ENCODE measurements at regions not wholly inside any gene's neighbourhood (a gene's known extent, or its start where the extent isn't known, plus 50 kb on each side); places are given as distances from the start of the nearest gene placed in this dataset.
A peak's percentile ranks its signal among the peaks of the same experiment; 100 is the strongest.
"Not testable (repeated sequence)": the region's sequence is repeated elsewhere in the genome, so short reads cannot be mapped to it uniquely, and the experiment has no call there.

GRCh38 chr7:55731931-55732330, 130.6 kb downstream of the SEPTIN14 start:
- peaks cover 3% of the 10 kb centered on the region for H3K9me3 Mint-ChIP-seq (ENCODE audit: low read depth)
- no peaks in the 10 kb centered on the region for H3K36me3 Mint-ChIP-seq (ENCODE audit: low read depth)
- no peak for DNase-seq (ENCODE audit: low spot score)
- no peak overlapping the region for H3K27ac Mint-ChIP-seq (ENCODE audit: unreplicated experiment)
- H3K27me3 Mint-ChIP-seq (ENCODE audit: low read depth), result no peaks in the 10 kb centered on the region
- no peaks in the 10 kb centered on the region for H3K4me1 Mint-ChIP-seq (ENCODE audit: low read depth)
- TF ChIP-seq, protein P1, sequence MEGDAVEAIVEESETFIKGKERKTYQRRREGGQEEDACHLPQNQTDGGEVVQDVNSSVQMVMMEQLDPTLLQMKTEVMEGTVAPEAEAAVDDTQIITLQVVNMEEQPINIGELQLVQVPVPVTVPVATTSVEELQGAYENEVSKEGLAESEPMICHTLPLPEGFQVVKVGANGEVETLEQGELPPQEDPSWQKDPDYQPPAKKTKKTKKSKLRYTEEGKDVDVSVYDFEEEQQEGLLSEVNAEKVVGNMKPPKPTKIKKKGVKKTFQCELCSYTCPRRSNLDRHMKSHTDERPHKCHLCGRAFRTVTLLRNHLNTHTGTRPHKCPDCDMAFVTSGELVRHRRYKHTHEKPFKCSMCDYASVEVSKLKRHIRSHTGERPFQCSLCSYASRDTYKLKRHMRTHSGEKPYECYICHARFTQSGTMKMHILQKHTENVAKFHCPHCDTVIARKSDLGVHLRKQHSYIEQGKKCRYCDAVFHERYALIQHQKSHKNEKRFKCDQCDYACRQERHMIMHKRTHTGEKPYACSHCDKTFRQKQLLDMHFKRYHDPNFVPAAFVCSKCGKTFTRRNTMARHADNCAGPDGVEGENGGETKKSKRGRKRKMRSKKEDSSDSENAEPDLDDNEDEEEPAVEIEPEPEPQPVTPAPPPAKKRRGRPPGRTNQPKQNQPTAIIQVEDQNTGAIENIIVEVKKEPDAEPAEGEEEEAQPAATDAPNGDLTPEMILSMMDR (IDR thresholded peaks at IDR 0.05), result no peak
- no peak overlapping the region for H3K4me3 Mint-ChIP-seq (ENCODE audit: unreplicated experiment)

- H3K4me1 Mint-ChIP-seq (ENCODE audit: low read depth), result no peaks in the 10 kb centered on the region
- no peaks in the 10 kb centered on the region for H3K27me3 Mint-ChIP-seq (ENCODE audit: low read depth)
- no peak overlapping the region for H3K4me3 Mint-ChIP-seq (ENCODE audit: unreplicated experiment)
- no peaks in the 10 kb centered on the region for H3K36me3 Mint-ChIP-seq (ENCODE audit: low read depth)
- TF ChIP-seq, protein P1 (IDR thresholded peaks at IDR 0.05), result no peak
- DNase-seq (ENCODE audit: low spot score), result no peak
- H3K9me3 Mint-ChIP-seq (ENCODE audit: low read depth), result peaks cover 3% of the 10 kb centered on the region
- H3K27ac Mint-ChIP-seq (ENCODE audit: unreplicated experiment), result no peak overlapping the region
Observed at GRCh38 chr7:55730197-55730596, 132.4 kb downstream of the SEPTIN14 start.

DNA sequence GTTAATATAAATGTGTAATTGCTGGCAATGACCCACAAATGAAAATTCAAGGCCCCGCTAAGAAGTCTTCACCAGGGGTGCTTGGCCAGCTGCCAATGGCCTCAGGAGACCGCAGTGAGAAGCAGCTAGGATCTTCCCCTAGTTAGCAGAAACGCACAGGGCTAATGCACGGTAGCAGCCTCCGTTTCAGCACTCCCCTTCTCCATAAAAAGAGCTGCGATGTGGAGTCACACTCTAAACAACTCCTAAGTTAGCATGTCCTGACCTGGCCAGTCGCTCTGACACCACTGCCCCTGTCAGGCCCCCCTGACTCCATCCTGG, 139.0 kb downstream of the SEPTIN14 start:
- Mint-ChIP-seq H3K27ac (ENCODE audit: unreplicated experiment) (no peak overlapping the region), H3K27me3 (ENCODE audit: low read depth) (peaks cover 3% of the 10 kb centered on the region), H3K36me3 (ENCODE audit: low read depth) (no peaks in the 10 kb centered on the region), H3K4me3 (ENCODE audit: unreplicated experiment) (no peak overlapping the region), H3K4me1 (ENCODE audit: low read depth) (no peaks in the 10 kb centered on the region), H3K9me3 (ENCODE audit: low read depth) (peaks cover 3% of the 10 kb centered on the region)
- no peak for DNase-seq (ENCODE audit: low spot score)
- TF ChIP-seq, protein P1 (IDR thresholded peaks at IDR 0.05), result no peak

- TF ChIP-seq, protein P1 (IDR thresholded peaks at IDR 0.05), result peak; percentile 35
- H3K27ac Mint-ChIP-seq (ENCODE audit: unreplicated experiment); H3K4me1 Mint-ChIP-seq (ENCODE audit: low read depth); H3K36me3 Mint-ChIP-seq (ENCODE audit: low read depth); H3K4me3 Mint-ChIP-seq (ENCODE audit: unreplicated experiment); DNase-seq (ENCODE audit: low spot score); H3K9me3 Mint-ChIP-seq (ENCODE audit: low read depth); H3K27me3 Mint-ChIP-seq (ENCODE audit: low read depth): not testable (repeated sequence)
Observed at GRCh38 chr7:55722874-55723620, 139.5 kb downstream of the SEPTIN14 start.

DNA sequence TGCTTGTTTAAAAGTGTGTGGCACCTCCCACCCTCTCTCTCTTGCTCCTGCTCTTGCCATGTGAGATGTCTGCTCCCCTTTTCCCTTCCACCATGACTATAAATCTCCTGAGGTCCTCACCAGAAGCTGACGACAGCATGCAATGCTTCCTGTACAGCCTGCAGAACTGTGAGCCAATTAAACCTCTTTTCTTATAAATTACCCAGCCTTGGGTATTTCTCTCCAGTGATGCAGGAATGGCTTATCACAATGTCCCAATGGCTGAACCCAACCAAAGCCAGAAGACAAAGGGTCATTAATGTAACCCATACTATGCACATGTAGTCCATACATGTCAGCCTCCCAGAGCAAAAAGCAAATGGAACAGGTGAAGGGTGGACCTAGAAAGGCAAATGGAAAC, 141.5 kb downstream of the SEPTIN14 start:
- not testable (repeated sequence) for H3K9me3 Mint-ChIP-seq (ENCODE audit: low read depth); H3K27ac Mint-ChIP-seq (ENCODE audit: unreplicated experiment); DNase-seq (ENCODE audit: low spot score); H3K4me1 Mint-ChIP-seq (ENCODE audit: low read depth); H3K27me3 Mint-ChIP-seq (ENCODE audit: low read depth); H3K4me3 Mint-ChIP-seq (ENCODE audit: unreplicated experiment); H3K36me3 Mint-ChIP-seq (ENCODE audit: low read depth)

DNA sequence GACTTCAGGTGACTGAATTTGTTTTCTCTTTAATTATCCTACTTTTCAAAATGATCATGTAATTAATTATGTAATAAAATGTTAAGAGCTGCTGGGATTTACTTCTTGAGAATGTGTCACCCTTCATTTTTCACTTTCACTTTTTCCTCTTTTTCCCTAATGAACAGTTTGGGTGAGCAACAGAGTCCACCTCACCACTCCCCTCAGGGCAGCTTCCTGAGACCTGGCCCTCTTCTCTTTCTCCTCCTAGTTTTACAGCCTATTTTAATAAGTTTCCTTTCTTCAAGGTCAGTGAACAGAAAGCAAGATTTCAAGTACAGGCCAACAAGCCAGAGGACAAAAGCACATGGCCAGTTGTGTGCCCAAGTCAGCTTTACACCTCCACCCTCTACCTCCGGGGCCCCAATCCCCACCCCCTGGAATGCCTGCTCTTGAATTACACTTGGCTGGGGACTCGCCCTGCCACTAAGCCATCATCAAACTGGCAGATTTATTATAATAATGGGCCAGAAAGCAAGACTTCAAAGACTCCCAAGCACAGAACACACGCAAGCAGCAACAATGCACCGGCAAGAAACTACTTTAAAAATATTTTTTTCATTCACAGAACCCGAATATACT, 143.1 kb upstream of the VOPP1 start:
- H3K9me3 Mint-ChIP-seq (ENCODE audit: low read depth); H3K27ac Mint-ChIP-seq (ENCODE audit: unreplicated experiment); H3K27me3 Mint-ChIP-seq (ENCODE audit: low read depth); H3K4me1 Mint-ChIP-seq (ENCODE audit: low read depth); DNase-seq (ENCODE audit: low spot score); H3K4me3 Mint-ChIP-seq (ENCODE audit: unreplicated experiment); H3K36me3 Mint-ChIP-seq (ENCODE audit: low read depth): not testable (repeated sequence)

DNA sequence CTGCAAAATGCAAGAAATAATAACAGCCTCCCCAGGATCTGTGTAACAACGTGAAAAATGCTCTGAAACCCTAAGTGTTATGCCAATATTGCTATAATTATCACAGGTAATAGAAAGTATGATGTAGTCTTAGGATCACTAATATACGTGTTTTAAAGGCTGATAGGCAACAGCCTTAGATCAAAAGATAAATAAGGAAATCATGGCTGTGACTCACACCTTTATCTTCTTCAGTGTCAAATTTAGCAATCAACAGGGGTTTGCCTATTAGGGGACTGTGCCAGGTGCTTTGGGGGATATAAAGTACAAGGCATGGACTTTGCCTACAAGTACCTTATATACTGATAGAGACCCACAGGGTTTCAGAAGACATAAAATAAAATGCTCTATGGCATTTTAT, 142.1 kb upstream of the VOPP1 start:
- H3K4me3 Mint-ChIP-seq (ENCODE audit: unreplicated experiment); H3K9me3 Mint-ChIP-seq (ENCODE audit: low read depth): not testable (repeated sequence)

DNA sequence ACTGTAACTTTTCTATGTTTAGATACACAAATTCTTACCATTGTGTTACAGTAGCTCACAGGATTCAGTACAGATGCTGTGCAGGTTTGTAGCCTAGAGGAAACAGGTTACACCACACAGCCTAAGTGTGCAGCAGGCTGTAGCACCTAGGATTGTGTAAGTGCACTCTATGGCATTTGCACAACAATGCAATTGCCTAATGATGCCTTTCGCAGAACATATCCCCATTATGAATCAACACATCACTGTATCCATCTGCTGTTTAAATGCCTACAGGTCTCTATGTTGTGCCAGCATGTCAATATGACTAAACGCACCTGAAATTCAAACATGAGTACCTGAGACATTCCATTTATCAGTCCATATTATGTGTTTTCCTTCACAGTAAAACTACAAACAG, 138.0 kb upstream of the VOPP1 start:
- not testable (repeated sequence) for H3K27me3 Mint-ChIP-seq (ENCODE audit: low read depth); H3K4me1 Mint-ChIP-seq (ENCODE audit: low read depth); H3K27ac Mint-ChIP-seq (ENCODE audit: unreplicated experiment); DNase-seq (ENCODE audit: low spot score); H3K36me3 Mint-ChIP-seq (ENCODE audit: low read depth); H3K4me3 Mint-ChIP-seq (ENCODE audit: unreplicated experiment); H3K9me3 Mint-ChIP-seq (ENCODE audit: low read depth)

More for the DNA sequence above, 142.1 kb upstream of the VOPP1 start:
- not testable (repeated sequence) for H3K4me1 Mint-ChIP-seq (ENCODE audit: low read depth); H3K27ac Mint-ChIP-seq (ENCODE audit: unreplicated experiment); H3K27me3 Mint-ChIP-seq (ENCODE audit: low read depth); H3K36me3 Mint-ChIP-seq (ENCODE audit: low read depth); DNase-seq (ENCODE audit: low spot score)

DNA sequence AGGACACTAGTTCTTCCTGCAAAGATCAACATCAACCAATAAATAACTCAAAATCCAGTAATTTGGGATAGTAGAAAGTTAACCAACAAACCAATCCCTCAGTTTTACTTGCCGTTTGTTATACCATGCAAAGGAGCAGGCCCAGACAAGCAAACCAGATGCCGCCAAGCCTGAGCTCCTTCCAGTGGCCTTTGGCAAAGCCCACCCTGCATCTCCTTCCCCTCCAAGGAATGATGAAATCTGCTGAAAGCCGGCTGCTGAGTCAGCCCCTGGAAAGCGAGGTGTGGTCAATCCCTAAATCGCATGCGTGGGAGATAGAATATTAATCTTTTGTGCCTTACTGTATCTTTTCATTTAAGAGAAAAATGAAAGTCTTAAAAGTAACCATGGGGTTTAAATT, 135.7 kb upstream of the VOPP1 start:
- not testable (repeated sequence) for H3K27me3 Mint-ChIP-seq (ENCODE audit: low read depth); H3K27ac Mint-ChIP-seq (ENCODE audit: unreplicated experiment); H3K36me3 Mint-ChIP-seq (ENCODE audit: low read depth); DNase-seq (ENCODE audit: low spot score); H3K9me3 Mint-ChIP-seq (ENCODE audit: low read depth); H3K4me1 Mint-ChIP-seq (ENCODE audit: low read depth); H3K4me3 Mint-ChIP-seq (ENCODE audit: unreplicated experiment)
